ENCODE measurements at regions not wholly inside any gene's neighbourhood (a gene's known extent, or its start where the extent isn't known, plus 50 kb on each side); places are given as distances from the start of the nearest gene placed in this dataset.
"Not testable (repeated sequence)": the region's sequence is repeated elsewhere in the genome, so short reads cannot be mapped to it uniquely, and the experiment has no call there.

- TF ChIP-seq ZFX (IDR thresholded peaks at IDR 0.05; ENCODE audit: borderline replicate concordance): no peak
- no peak for TF ChIP-seq CTCF (IDR thresholded peaks at IDR 0.05)
- H3K27ac ChIP-seq: no peak overlapping the region
Measured at GRCh38 chr4:95949808-95950207, 109.9 kb downstream of the PDHA2 start.

- not testable (repeated sequence) for H3K27ac ChIP-seq
Measured at GRCh38 chr4:95952538-95952937, 112.6 kb downstream of the PDHA2 start.

- no peak overlapping the region for H3K27ac ChIP-seq
- TF ChIP-seq ZFX (IDR thresholded peaks at IDR 0.05; ENCODE audit: borderline replicate concordance): no peak
- TF ChIP-seq CTCF (IDR thresholded peaks at IDR 0.05): no peak
Measured at GRCh38 chr4:95956094-95956493, 116.2 kb downstream of the PDHA2 start.

GRCh38 chr4:95957054-95957453, 117.2 kb downstream of the PDHA2 start:
- H3K27ac ChIP-seq: no peak overlapping the region
- no peak for TF ChIP-seq CTCF (IDR thresholded peaks at IDR 0.05)

GRCh38 chr4:95957759-95958158, 117.9 kb downstream of the PDHA2 start:
- no peak overlapping the region for H3K27ac ChIP-seq
- no peak for TF ChIP-seq ZFX (IDR thresholded peaks at IDR 0.05; ENCODE audit: borderline replicate concordance)
- no peak for TF ChIP-seq CTCF (IDR thresholded peaks at IDR 0.05)

GRCh38 chr4:95959182-95959581, 119.3 kb downstream of the PDHA2 start:
- H3K27ac ChIP-seq: no peak overlapping the region
- no peak for TF ChIP-seq ZFX (IDR thresholded peaks at IDR 0.05; ENCODE audit: borderline replicate concordance)
- TF ChIP-seq CTCF (IDR thresholded peaks at IDR 0.05): no peak

GRCh38 chr4:95959633-95960032, 119.7 kb downstream of the PDHA2 start:
- TF ChIP-seq CTCF (IDR thresholded peaks at IDR 0.05) (no peak), ZFX (IDR thresholded peaks at IDR 0.05; ENCODE audit: borderline replicate concordance) (no peak)
- no peak overlapping the region for H3K27ac ChIP-seq

GRCh38 chr4:95963456-95963855, 123.6 kb downstream of the PDHA2 start:
- no peak for TF ChIP-seq ZFX (IDR thresholded peaks at IDR 0.05; ENCODE audit: borderline replicate concordance)
- TF ChIP-seq CTCF (IDR thresholded peaks at IDR 0.05): no peak
- H3K27ac ChIP-seq: no peak overlapping the region

All from 22Rv1 (cell line).